ENCODE measurements at regions not wholly inside any gene's neighbourhood (a gene's known extent, or its start where the extent isn't known, plus 50 kb on each side); places are given as distances from the start of the nearest gene placed in this dataset.

- TF ChIP-seq POLR2A (IDR thresholded peaks at IDR 0.05) = no peak
- no peak for ATAC-seq (ENCODE audit: low FRiP score in 2 of 2)
These were observed 327.2 kb downstream of the MRPL39 start for GRCh38 chr21:25280061-25280460.

GRCh38 chr21:25273959-25274358, 333.3 kb downstream of the MRPL39 start:
- H3K4me1 ChIP-seq = no peaks in the 10 kb centered on the region
- H3K27me3 ChIP-seq = no peaks in the 10 kb centered on the region
- DNase-seq = no peak
- no peak overlapping the region for H3K4me3 ChIP-seq
- H3K9me3 ChIP-seq = no peaks in the 10 kb centered on the region
- no peak overlapping the region for H3K27ac ChIP-seq
- no peak for TF ChIP-seq EP300 (IDR thresholded peaks at IDR 0.05)
- TF ChIP-seq CTCF (IDR thresholded peaks at IDR 0.05) = no peak
- TF ChIP-seq POLR2AphosphoS5 (IDR thresholded peaks at IDR 0.05) = no peak
- no peak for TF ChIP-seq POLR2A (IDR thresholded peaks at IDR 0.05)
- ATAC-seq (ENCODE audit: low FRiP score in 2 of 2) = no peak
- 59 to 78% methylated on average over 1 of the region's 1 CpG for WGBS, 2 donors
- no peaks in the 10 kb centered on the region for H3K36me3 ChIP-seq

More at GRCh38 chr21:25280061-25280460, 327.2 kb downstream of the MRPL39 start:
- H3K4me3 ChIP-seq = no peak overlapping the region
- 63 to 67% methylated on average over 1 of the region's 1 CpG for WGBS, 2 donors
- no peak for DNase-seq
- no peaks in the 10 kb centered on the region for H3K9me3 ChIP-seq
- H3K4me1 ChIP-seq = no peaks in the 10 kb centered on the region
- H3K27me3 ChIP-seq = no peaks in the 10 kb centered on the region
- no peaks in the 10 kb centered on the region for H3K36me3 ChIP-seq
- H3K27ac ChIP-seq = no peak overlapping the region

- Histone ChIP-seq H3K27ac (no peak overlapping the region), H3K4me3 (no peak overlapping the region), H3K4me1 (no peaks in the 10 kb centered on the region), H3K9me3 (no peaks in the 10 kb centered on the region), H3K27me3 (no peaks in the 10 kb centered on the region), H3K36me3 (no peaks in the 10 kb centered on the region)
- TF ChIP-seq EP300 (IDR thresholded peaks at IDR 0.05) = no peak
- TF ChIP-seq POLR2A (IDR thresholded peaks at IDR 0.05) = no peak
- TF ChIP-seq POLR2AphosphoS5 (IDR thresholded peaks at IDR 0.05) = no peak
- TF ChIP-seq CTCF (IDR thresholded peaks at IDR 0.05) = no peak
- no peak for DNase-seq
- 91% methylated on average over 5 of the region's 5 CpGs for WGBS, 2 donors
- ATAC-seq (ENCODE audit: low FRiP score in 2 of 2) = no peak
These were observed 352.6 kb downstream of the MRPL39 start for GRCh38 chr21:25254491-25255174.

- 94% methylated on average over 1 of the region's 1 CpG for WGBS, 2 donors
- Histone ChIP-seq H3K4me3 (no peak overlapping the region), H3K4me1 (no peaks in the 10 kb centered on the region), H3K27me3 (no peaks in the 10 kb centered on the region), H3K27ac (no peak overlapping the region), H3K36me3 (no peaks in the 10 kb centered on the region), H3K9me3 (no peaks in the 10 kb centered on the region)
- no peak for TF ChIP-seq POLR2AphosphoS5 (IDR thresholded peaks at IDR 0.05)
- TF ChIP-seq CTCF (IDR thresholded peaks at IDR 0.05) = no peak
- DNase-seq (no peak), ATAC-seq (ENCODE audit: low FRiP score in 2 of 2) (no peak)
These were observed 360.7 kb downstream of the MRPL39 start for GRCh38 chr21:25246546-25246945.

- H3K4me1 ChIP-seq = no peaks in the 10 kb centered on the region
- H3K36me3 ChIP-seq = no peaks in the 10 kb centered on the region
- no peak for DNase-seq
- no peak for TF ChIP-seq POLR2AphosphoS5 (IDR thresholded peaks at IDR 0.05)
- no peak for TF ChIP-seq POLR2A (IDR thresholded peaks at IDR 0.05)
- TF ChIP-seq CTCF (IDR thresholded peaks at IDR 0.05) = no peak
- no peak for TF ChIP-seq EP300 (IDR thresholded peaks at IDR 0.05)
- no peak overlapping the region for H3K27ac ChIP-seq
- H3K27me3 ChIP-seq = no peaks in the 10 kb centered on the region
- no peak for ATAC-seq (ENCODE audit: low FRiP score in 2 of 2)
- WGBS, 2 donors = 82 to 94% methylated on average over 1 of the region's 1 CpG
- no peak overlapping the region for H3K4me3 ChIP-seq
- no peaks in the 10 kb centered on the region for H3K9me3 ChIP-seq
These were observed 362.5 kb downstream of the MRPL39 start for GRCh38 chr21:25244735-25245134.
